NCI-H345 (cell line): ENCODE measurements at regions not wholly inside any gene's neighbourhood (a gene's known extent, or its start where the extent isn't known, plus 50 kb on each side); places are given as distances from the start of the nearest gene placed in this dataset.

Experiments used
- DNase-seq: peaks from one replicate; lab custom pipeline; 2025; lab: John Stamatoyannopoulos, UW

DNA sequence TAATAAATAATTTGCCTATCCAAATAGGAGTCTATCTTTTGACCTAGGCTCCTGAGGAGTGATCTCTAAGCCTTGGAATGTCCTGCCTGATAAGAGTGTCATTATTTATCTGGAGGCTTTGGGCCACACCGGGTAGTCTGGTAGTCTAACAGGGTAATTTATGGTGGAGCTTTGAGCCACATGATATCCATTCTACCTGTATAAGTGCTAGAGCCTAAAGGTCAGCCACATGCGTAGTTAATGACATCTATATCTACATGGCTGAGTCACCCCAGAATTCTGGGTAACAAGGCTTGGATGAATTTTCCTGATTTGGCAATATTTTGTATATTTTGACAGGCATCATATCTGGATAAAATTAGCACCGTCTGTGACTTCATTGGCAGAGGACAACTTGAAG lies 681.4 kb downstream of the MCTP2 start:
- DNase-seq: no peak

DNA sequence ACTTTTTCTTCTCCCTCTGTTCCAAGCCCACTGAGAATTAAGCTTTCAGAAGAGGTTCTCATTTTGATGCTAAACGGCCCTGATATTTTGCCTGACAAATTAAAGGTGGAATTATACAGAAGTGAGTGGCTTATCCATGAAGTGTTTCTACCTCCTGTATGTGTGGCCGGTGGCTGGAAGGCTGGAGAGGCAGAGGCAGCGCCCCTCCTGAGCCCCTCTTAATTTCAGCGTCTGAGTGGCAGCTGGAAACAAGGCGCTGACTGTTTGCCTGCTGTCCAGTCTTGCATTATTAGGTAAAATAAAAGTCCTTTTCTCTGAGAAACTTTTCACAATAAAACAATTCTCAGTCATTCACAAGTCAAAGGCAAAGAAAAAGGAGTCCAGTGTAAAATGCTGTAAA lies 685.7 kb downstream of the MCTP2 start:
- DNase-seq: no peak

DNA sequence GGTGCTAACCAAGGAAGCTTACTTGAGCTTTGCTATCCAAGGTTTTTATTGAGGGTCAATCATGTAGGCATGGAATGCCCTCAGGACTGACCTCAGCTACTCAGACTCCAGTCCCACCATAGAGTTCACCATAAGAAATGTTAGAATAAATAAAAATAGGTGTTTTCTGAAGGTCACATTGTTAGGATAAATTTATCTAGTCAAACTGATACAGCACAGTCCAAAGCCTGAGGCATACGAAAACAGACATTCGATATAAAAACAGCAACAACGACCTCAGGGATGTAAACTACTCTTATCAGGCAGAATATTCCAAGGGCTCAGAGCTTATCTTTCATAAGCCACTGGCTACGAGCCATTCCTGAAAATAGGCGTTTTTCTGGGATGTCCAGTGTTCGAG lies 690.6 kb downstream of the MCTP2 start:
- no peak for DNase-seq

- no peak for DNase-seq
Observed at GRCh38 chr15:94924057-94924456, 692.7 kb downstream of the MCTP2 start.

DNA sequence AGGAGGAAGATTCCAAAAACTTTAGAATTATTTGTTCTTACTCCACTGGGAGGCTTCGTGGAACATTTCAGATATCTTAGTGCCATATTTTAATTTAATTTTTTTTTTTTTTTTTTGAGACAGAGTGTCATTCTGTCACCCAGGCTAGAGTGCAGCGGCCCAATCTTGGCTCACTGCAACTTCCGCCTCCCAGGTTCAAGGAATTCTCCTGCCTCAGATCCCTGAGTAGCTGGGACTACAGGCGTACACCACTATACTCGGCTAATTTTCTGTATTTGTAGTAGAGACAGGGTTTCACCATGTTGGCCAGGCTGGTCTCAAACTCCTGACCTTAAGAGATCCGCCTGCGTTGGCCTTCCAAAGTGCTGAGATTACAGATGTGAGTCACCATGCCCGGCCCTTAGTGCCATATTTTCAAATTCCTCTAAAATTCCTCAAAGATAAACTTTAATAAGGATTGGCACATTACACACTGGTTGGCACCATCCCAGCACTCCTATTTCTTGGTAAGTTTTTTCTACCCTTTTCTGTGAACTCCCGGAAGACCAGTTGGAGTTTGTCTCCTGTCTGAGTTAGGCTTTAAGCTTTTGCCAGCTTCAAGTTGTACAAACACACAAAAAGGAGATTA lies 693.7 kb downstream of the MCTP2 start:
- no peak for DNase-seq

DNA sequence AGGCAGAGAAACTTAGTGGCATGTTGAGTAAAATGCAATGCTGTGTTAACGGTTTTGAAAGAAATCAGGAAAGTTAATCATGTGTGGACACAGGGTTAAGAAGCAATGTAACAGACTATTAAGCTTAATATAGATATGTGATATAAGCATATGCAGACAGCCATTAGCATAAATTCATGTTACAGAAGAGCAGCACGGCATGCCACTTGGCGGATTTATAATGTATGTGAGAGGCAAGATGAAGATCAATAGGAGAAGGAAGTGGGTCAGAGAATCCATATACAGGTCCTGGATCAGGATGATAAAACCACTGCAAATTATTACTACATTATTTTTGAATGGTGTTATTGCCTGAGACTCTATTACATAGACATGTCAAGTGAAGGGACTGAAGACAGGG lies 694.3 kb downstream of the MCTP2 start:
- no peak for DNase-seq

DNA sequence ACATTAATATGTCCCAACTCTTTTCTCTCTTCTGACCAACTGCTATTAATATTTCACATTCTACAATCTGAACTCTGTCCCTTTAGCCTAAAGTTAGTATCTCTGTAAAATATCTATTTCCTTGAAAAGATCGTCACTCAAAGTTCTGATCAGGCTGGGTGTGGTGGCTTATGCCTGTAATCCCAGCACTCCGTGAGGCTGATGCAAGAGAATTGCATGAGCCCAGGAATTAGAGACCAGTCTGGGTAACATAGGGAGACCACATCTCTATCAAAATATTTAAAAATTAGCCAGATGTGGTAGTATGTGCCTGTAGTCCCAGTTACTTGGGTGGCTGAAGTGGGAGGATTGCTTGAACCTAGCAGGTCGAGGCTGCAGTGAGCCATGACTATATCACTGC lies 695.6 kb downstream of the MCTP2 start:
- no peak for DNase-seq

GRCh38 chr15:94929282-94929681 lies 697.9 kb downstream of the MCTP2 start:
- DNase-seq: no peak

GRCh38 chr15:94930441-94930840 lies 699.1 kb downstream of the MCTP2 start:
- DNase-seq: no peak

DNA sequence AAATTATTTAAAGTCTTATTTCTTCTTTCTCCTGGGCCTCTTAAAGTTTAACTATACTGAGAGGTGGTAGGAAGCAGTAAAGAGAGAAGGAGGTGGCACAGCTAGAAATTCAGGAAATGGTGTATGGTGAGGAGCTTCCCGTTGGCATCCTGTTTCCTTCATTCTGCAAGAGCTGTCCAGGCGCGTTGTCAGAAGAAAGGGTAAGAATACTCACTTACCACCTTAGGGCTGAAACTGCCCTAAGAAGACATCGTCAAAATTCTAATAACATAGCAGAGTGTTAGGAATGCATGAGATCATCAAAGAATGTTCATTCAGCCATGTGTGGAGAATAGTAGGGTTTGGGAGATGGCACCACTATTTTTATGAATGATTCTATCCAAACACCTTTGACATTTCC lies 699.6 kb downstream of the MCTP2 start:
- no peak for DNase-seq

DNA sequence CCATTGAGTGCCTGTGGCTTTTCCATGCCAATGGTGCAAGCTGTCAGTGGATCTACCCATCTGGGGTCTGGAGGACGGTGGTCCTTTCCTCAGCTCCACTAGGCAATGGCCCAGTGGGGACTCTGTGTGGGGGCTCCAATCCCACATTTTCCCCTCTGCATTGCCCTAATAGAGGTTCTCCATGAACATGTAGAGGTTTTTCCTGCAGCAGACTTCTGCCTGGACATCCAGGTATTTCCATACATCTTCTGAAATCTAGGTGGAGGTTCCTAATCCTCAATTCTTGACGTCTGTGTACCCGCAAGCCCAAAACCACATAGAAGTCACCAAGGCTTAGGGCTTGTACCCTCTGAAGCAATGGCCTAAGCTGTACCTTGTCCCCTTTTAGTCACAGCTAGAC lies 703.1 kb downstream of the MCTP2 start:
- no peak for DNase-seq

GRCh38 chr15:94937242-94937641 lies 705.9 kb downstream of the MCTP2 start:
- no peak for DNase-seq

DNA sequence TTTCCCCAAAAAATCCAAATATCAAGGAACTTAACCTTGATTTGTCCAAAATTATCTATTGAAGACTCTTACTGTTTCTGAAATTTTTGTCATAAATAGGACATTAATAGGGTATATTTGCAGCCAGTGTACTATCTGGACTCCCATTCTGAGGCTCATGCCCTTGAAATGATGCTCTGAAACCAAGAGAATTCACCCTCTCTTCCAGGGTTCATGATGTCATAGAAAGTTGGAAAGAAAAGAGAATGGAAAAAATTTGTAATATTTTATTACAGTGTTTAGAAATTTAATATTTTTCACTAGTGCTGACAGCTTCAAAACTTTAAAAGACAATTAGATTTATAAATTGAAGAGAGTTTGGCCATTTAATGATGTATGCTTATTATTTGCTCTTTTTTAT lies 712.5 kb downstream of the MCTP2 start:
- DNase-seq: no peak

GRCh38 chr15:94951538-94951937 lies 720.2 kb downstream of the MCTP2 start:
- DNase-seq: no peak

GRCh38 chr15:94963953-94964352 lies 732.6 kb downstream of the MCTP2 start:
- no peak for DNase-seq

- DNase-seq: no peak
Observed at GRCh38 chr15:94965593-94965992, 734.2 kb downstream of the MCTP2 start.

DNA sequence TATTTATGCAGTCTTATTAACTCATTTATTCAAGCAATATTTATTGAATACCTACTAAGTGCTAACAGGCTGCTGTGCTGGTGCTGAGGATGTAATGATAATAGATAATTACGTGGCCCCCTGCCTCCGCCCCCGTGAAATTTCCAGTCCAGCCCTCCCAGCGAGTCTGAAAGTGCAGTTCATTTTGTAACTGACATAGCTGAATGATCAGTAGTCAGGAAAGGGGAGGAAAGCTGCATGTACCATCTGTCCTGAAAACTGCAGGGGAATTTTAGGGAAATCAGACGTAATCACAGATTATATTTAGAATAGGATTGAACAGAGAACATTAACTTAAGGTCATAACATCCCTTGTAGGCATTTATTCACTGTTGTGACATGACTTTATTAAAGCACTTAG lies 736.8 kb downstream of the MCTP2 start:
- no peak for DNase-seq

GRCh38 chr15:94970096-94970495 lies 738.7 kb downstream of the MCTP2 start:
- no peak for DNase-seq

- DNase-seq: no peak
Observed at GRCh38 chr15:94970802-94971201, 739.4 kb downstream of the MCTP2 start.

GRCh38 chr15:94972314-94972713 lies 741.0 kb downstream of the MCTP2 start:
- DNase-seq: no peak

DNA sequence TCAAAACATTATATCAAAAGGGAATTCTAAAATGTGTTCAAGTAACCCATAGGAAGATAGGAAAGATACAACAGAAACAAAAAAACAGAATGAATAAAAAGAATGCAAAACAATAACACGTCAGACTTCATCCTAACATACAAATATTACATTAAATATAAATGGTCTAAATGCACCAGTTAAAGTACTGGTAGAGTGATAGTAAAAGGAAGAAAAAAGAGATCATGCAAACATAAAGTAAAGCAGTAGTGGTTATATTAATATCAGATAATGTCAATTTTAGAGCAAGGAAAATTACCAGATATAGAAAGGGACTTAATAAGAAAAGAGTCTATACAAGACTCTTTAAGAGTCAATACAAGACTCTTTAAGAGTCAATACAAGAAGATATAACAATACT lies 755.7 kb downstream of the MCTP2 start:
- DNase-seq: no peak

- no peak for DNase-seq
Observed at GRCh38 chr15:94991718-94992117, 760.4 kb downstream of the MCTP2 start.

- DNase-seq: no peak
Observed at GRCh38 chr15:95009635-95010034, 778.3 kb downstream of the MCTP2 start.

- DNase-seq: no peak
Observed at GRCh38 chr15:95013381-95013780, 782.0 kb downstream of the MCTP2 start.
